Ramos (cell line): ENCODE measurements at regions not wholly inside any gene's neighbourhood (a gene's known extent, or its start where the extent isn't known, plus 50 kb on each side); places are given as distances from the start of the nearest gene placed in this dataset.

Source experiments
- in situ Hi-C: fragments of 300-500 bp; cut with MboI; formaldehyde crosslinking; loops from one replicate; pipeline ENCODE4 v1.14.3; 2022; ENCODE audit warnings: low sequenced_read_pairs; ENCODE audit not compliant: unreplicated experiment

DNA sequence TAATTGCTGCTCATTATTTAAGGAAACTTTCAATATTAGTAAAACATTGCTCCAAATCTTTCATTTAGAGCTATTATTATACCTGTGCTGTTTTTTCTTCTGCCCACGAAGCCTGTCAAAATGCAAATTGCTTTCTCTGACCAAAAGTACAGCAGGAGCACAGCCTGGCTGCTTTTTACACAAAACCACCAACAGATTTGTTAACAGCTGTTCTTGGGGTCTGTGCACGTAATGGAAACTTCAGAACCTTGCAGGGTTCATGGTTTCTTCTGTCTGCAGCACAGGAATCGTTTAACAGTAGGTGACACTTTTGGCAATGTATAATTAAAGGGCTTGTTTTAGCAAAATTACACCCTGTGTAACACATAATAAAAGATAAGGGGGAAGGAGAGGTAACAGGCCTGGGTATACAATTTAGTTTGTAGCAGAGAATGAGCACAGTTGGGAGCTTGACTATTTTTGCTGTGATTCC, 447.3 kb downstream of the KCNJ3 start:
- in situ Hi-C loops, result no loop called here

DNA sequence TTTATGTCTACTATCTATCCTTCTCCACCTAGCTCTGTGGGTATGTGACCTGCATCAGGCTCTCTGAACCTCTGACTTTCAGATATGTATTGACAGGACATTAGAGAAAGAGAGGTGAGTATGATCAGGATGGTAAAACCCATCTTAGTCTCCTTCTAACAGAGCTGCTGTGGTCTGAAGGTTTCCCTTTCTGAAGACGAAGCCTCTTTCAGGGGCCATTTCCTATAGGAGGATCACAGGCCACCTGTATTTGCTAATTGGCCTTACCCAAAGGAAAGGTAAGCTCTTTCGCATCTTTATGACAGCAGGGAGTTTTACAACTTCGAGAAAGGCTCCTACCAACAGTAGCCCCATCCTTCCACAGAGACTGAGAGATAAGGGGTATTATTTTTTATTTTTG, 442.9 kb downstream of the KCNJ3 start:
- in situ Hi-C loops, result no loop called here

DNA sequence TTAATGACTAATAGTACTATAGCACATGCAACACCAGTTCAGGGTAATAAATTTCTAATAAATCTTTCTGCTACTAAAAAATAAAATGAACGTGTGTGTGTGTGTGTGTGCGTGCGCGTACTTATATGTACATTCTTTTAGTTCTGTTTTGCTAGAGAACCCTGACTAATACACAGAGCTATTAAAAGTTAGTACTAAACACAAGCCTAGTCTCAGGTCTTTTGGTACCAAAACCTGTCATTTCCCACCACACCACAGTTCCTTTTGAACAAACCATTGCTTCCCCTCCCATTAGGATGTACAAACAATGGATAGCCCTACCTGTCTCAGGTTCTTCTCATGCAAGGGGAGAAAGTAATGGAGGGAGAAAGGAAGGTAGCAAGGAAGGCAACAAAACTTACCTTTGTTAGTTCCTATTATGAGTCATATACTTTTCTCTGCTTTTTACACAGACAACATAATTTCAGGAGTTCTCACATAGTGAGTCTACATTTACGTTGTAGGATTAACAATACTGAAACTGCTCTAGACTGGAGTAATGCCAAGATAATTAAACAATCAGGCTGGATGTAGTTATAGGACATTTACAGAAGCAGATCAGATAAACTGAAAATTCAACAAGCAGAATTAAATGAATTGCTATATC, 427.2 kb downstream of the KCNJ3 start:
- in situ Hi-C loops, result no loop called here

DNA sequence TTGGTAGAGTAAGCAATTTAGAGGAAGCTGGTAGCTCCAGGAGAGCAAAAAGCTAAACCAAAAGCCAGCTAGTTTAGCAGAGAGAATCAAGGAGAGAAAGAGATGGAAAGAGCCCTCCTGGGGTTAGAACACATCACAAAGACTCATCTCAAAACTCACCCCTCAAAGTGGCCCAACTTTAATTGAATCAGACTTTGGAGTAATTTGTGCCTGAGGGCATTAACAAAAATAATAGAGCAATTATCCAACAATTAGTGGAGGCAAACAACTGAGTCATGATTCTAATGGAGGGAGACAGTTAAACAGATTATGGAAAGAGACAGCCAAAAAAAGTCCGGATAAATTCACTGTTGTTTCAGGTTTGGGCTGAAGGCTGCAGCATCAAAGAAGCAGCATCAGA, 417.4 kb downstream of the KCNJ3 start:
- in situ Hi-C loops, result no loop called here

DNA sequence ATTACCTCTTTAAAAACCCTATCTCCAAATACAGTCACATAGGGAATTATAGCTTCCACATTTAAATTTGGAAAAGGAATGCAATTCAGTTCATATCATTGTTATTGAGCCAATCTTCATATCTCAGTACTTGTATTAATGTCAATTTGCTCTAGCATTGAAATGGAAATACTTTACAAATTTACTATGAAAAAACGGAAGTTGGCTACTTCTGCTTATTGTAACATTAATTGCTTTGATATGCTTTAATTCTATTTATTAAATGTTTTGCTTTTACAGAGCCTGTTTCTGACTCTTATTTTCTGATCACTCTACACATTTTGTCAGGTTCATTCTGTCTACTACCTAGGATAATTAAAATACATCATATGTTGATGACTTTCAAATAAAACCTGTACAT, 412.6 kb downstream of the KCNJ3 start:
- in situ Hi-C loops, result no loop called here

DNA sequence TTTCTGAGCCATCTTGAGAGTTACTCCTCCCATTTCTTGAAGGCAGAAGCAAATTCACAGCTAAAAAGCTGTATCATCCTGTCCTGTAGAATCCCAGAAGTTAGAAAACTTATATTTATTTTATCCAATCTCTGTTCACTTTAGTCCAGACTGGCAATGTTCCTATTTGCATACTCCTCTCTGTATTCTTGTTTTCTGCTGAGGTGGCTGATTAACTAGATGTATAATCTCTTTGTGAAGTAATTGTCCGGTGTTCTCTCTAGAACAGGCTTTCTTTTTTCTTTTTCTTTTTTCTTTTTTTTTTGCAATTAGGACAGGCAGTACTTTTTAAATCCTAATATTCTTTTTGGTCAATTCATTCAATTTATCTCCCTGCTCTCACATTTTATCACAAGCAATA, 411.0 kb downstream of the KCNJ3 start:
- in situ Hi-C loops, result no loop called here

DNA sequence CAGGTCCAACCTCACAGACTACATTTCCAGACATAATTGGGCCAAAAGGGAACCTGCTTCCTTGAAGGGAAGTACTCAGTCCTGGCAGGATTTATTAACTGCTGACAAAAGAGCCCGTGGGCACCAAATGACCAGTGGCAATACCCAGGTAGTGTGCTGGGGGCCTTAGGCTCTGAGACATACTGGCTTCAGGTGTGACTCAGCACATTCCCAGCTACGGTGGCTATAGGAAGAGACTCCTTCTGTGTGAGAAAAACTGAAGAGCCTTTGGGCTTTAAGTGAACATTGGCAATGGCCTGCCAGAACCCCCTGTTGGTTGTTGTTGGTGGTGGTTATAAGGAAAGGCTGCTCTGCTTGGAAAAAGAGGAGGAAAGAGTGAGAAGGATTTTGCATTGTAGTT, 401.8 kb downstream of the KCNJ3 start:
- in situ Hi-C loops, result no loop called here

DNA sequence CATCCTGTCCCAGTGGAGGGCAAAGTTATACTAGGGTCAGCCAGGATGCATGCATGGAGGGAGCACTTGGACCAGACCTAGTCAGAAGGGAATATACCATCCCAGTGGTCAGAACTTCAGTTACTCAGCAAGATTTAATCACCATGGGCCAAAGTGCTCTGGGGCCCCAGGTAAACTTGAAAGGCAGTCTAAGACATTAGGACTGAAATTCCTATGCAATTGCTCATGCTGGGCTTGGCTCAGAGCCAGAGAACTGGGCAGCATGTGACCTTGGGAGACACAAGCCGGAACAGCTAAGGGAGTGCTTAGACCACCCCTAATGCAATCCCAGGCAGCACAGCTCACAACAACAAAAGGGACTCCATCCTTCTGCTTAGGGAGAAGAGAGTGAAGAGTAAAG, 401.3 kb downstream of the KCNJ3 start:
- in situ Hi-C loops, result no loop called here

DNA sequence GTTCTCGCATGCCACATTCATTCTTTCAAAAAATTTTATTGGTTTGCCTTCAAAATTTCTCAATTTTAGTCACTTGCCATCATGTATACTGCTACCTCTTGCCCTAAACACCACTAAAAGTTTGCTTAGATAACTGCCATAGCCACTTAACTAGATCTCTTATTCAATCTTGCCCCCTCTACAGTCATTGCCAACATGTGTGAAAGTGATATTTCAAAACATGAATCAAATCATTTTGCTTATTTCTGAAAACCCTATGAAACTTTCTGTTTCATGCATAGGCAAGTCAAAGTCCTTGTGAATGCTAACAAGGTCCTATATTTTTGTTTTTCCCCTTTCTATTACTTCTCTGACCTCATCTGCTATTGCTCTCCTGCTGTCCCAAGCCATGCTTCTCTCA, 397.1 kb downstream of the KCNJ3 start:
- in situ Hi-C loops, result no loop called here

DNA sequence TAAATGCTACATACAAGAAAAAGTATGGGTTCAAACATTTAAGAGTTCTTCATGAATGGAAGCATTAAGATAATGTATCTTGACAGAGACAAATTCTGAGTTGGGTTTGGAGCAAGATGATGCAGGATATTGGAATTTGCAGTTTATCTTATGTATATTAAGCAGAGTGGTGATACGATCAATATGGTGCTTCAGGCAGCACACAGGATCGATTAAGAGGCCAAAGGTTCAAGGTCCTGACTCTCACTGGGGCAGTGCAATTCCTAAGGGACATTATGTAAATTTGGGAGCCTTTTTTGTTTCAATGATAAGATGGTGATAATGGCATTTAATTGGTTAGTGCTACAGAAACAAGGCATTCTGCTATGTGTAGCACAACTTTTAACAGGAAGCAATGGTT, 381.9 kb downstream of the KCNJ3 start:
- in situ Hi-C loops, result no loop called here

DNA sequence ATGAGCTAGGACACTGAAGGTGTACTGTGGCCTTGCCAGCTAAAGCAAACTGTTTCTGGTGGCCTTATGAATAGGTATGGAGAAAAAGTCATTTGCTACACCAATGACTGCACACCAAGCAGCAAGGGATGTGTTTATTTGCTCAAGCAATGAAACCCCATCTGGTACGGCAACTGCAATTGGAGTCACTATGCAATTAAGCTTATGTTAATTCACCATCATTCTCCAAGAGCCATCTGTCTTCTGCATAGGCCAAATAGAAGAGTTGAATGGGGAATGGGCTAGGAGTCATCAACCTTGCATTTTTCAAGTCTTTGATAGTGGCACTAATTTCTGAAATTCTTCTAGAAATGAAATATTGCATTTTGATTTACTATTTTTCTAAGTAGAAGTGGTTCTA, 372.0 kb downstream of the KCNJ3 start:
- in situ Hi-C loops, result no loop called here

DNA sequence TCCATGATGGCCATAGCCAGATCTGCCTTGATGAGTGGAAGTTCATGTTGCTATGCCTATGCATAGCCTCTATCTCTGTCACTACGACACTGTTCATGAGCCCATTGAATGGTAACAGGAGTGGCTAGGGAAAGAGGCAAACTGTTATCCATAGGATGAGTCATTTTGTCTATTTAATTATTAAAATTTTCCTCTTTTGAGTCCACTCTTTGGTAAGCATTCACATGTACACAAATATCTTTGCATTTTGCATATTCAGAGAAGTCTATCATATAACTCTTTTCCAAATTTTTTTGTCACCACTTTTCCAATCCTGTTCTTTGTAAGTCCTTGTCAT, 364.4 kb downstream of the KCNJ3 start:
- in situ Hi-C loops, result no loop called here

DNA sequence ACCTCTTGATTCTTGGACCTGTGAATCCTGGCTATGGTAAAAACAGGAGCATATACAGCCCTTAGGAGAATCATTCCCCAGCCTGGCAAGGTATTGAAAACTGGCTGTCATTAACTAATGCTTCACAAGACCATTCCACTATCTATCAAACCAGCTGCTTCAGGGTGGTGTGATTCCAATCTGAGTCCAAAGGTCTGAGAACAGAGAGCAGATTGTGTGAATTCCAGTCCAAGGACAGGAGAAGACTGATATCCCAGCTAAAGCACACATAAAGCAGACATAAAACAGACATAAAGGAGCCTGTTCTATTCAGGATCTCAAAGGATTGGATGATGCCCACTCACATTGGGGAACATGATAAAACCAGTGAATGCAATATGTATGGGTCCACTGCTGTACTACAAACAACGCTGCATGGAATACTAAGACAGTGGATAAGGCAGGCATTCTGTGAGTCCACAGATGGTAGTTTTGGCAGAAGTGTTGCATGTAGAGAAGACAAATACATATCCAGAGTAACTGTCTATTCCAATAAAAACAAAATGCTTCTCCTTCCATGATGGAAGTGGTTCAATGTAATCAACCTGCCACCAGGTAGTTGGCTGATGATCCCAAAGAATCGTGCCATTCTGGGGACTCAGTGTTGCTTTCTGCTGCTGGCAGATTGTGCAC, 363.9 kb downstream of the KCNJ3 start:
- in situ Hi-C loops, result no loop called here

DNA sequence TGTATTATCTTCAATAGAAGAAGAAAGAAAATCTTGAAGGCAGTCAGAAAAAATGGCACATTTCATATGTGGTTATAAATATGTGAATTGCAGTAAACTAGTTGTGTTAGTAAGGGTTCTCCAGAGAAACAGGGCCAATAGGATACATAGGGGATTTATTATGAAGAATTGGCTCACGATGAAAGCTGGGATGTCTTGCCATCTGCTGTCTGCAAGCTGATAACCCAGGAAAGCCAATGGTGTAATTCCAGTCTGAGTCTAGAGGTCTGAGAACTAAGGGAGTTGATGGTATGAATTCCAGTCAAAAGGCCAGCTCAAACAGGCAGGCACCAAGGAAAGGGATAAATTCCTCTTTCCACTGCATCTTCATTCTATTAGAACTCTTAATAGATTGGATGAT, 362.4 kb downstream of the KCNJ3 start:
- in situ Hi-C loops, result no loop called here

DNA sequence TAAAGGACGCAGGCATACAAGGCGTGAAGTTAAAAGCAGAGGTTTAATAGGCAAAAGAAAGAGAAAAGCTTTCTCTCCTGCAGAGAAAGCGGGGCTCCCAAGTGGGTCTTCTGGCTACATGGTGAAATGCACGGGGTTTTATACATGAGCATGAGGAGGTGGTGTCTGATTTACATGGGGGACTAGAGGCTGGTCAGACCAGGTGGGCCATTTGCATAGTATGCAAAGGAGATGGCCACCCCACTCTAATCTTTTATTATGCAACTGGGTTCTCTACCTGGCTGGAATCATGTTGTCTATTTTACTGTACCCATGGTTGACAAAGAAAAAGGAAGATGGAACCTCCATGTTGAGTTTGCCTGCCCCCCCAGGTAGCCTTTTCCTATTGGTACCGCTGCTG, 356.2 kb downstream of the KCNJ3 start:
- in situ Hi-C loops, result no loop called here

DNA sequence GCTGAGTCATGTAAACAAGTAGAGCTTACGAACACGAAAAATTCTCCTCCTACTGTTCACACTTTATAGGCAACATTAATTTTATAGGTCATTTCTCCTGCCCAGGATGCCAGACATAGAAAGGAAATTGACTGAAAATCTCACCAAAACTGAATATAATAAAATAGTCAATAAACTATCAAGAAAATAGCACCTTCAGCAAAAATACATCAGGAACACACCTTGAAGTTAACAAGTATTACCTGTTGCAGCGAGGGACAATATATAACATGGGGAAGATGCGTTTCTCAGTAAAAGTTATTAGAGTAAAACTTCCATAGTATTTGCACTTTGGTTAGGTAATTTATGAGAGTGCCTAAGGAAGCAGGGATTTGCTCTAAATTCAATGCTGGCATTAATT, 344.6 kb downstream of the KCNJ3 start:
- in situ Hi-C loops, result no loop called here

DNA sequence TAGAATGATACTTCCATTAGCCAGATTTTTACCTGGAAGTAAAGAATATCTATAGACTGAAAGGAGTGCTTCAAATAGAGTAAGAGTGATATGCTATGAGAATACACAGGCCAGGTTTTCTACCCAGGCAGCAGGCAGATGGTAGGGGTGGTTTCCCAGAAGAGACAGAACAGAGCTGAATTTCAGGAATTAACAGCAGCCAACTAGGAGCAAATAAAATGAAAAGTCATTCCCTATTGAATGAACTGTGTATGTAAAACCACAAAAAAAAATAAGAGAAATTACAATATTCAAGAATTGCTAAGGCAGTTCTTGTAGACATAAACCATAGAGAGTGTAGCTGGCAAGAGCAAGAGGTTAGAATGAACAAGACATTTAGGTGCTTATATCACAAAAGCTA, 336.8 kb downstream of the KCNJ3 start:
- in situ Hi-C loops, result no loop called here

DNA sequence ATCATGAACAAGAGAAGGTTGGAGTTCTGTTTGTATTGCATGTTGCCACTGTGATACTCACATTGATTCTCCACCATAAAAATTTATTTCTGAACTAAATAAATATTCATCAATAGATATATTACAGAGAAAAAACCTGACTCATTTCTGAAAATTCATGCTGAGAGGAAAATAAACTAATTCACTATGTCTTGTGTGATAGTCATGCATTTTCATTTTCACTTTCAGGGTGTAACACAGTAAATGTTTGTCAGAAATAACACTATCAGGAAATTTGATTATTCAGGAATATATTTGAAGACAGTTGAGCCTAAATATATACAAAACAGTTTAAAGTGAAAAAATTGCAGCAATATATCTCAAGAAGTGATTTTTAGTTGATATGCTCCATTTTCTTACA, 335.2 kb downstream of the KCNJ3 start:
- in situ Hi-C loops, result no loop called here

DNA sequence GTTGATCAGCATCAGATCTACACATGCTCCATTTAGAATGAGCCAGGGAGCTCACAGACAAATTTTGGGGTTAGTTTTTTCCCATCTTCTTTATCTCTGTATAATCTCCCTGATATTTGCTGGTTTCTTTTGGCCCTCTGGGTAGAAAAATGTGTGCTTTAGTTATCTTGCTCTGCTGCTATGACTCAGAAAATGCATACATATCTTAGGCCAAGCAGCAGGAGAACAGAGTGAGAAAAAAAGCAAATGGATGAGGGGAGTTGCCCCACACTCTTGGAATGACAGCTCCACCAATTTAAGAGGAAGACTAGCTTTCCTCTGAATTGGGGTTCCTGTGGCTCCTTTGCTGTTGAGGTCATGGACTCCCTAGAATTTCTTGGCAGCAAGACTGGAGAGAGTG, 331.8 kb downstream of the KCNJ3 start:
- in situ Hi-C loops, result no loop called here

DNA sequence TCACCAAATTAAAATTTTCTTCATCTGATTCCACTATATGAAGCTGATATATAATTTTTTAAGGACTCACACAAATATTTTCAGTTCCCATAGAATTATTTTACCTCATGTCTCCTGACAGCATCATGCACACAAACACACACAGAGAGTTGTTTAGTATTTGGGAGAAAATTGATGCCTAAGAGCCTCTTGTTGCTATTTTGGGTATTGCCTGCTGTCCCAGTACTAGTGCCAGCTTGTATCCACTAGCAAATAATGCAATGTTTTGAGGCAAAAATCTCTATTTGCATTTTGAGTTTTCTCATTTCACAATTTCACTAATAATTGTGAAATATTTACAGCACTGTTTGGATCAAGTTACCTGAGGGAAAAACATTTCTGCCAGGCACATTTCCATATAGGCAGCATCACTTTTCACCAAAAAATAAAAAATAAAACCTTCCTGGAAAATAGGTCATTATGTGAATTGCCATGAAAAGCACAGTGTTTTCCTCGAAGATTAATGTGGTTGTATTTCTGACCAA, 328.2 kb downstream of the KCNJ3 start:
- in situ Hi-C loops, result no loop called here

DNA sequence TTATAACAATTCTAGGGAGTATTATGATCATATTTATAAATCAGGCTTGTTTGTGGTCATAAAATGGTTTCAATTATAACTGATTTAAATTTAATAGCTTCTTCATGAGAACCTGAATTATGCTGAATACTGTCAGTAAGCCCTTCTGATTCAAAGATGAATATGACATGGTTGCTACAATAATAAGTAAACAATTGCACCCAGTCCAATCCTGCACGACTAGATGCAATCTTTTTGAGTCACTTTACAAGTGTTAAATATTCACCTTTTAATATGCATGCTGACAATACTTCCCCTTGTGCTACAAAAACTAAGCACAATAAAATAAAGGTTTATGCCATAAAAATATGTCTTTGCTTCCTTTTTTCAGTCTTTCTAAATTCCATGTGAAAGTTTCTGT, 325.2 kb downstream of the KCNJ3 start:
- in situ Hi-C loops, result no loop called here

DNA sequence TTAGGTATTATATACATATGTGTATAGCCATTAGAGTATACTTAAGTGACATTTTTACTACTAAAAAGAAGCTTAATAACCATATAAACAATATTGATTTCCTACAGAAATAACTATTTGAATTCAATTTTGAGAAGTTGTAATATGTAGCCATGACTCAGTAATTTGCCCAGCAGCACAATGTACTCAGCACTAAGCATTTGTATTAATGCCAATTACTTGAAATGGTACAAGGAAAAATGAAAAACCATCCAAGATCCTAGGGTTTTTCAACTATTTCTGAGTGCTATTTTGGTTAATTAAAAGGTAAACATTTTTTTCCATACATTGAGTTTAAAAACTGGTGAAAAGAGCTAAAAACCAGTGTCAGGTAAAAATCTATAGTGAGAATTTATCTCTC, 324.0 kb downstream of the KCNJ3 start:
- in situ Hi-C loops, result no loop called here
